K562 (cell line): ENCODE measurements at regions not wholly inside any gene's neighbourhood (a gene's known extent, or its start where the extent isn't known, plus 50 kb on each side); places are given as distances from the start of the nearest gene placed in this dataset.

Experiments
- PPARD ChIP-seq: fragments of 250-450 bp; sonication (Bioruptor Pico); IDR thresholded peaks from 2 replicates; pipeline ENCODE4 v1.8.0; 2022; ENCODE audit warnings: inconsistent platforms, mild to moderate bottlenecking, moderate library complexity
- REST ChIP-seq, 2 experiments: fragments of 450-650 bp; formaldehyde crosslinking in 1 of 2; IDR thresholded peaks; 2 replicates each; pipeline versions ENCODE4 v1.4.0 to v1.6.1; 2014 to 2020; ENCODE audit warnings: mild to moderate bottlenecking in 2 of 2, borderline replicate concordance in 1 of 2, low read depth in 1 of 2
- TF ChIP-seq, protein P1 (sequence below): fragments of 250-450 bp; sonication (Bioruptor Pico); IDR thresholded peaks from 2 replicates; pipeline ENCODE4 v1.4.0; 2020; ENCODE audit warnings: mild to moderate bottlenecking, moderate library complexity, borderline replicate concordance

GRCh38 chr10:130459851-130460490 is 323.8 kb downstream of the GLRX3 start (continued):
- TF ChIP-seq REST (IDR thresholded peaks at IDR 0.05; ENCODE audit: borderline replicate concordance) (no peak), REST (CRISPR knock-in tag; IDR thresholded peaks at IDR 0.05; ENCODE audit: low read depth) (no peak), PPARD (CRISPR knock-in tag) (no peak)
- TF ChIP-seq, protein P1, sequence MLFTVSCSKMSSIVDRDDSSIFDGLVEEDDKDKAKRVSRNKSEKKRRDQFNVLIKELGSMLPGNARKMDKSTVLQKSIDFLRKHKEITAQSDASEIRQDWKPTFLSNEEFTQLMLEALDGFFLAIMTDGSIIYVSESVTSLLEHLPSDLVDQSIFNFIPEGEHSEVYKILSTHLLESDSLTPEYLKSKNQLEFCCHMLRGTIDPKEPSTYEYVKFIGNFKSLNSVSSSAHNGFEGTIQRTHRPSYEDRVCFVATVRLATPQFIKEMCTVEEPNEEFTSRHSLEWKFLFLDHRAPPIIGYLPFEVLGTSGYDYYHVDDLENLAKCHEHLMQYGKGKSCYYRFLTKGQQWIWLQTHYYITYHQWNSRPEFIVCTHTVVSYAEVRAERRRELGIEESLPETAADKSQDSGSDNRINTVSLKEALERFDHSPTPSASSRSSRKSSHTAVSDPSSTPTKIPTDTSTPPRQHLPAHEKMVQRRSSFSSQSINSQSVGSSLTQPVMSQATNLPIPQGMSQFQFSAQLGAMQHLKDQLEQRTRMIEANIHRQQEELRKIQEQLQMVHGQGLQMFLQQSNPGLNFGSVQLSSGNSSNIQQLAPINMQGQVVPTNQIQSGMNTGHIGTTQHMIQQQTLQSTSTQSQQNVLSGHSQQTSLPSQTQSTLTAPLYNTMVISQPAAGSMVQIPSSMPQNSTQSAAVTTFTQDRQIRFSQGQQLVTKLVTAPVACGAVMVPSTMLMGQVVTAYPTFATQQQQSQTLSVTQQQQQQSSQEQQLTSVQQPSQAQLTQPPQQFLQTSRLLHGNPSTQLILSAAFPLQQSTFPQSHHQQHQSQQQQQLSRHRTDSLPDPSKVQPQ (CRISPR knock-in tag) = no peak
- TF ChIP-seq, all 486 proteins: peak for 0
